HepG2 (cell line): ENCODE measurements at regions not wholly inside any gene's neighbourhood (a gene's known extent, or its start where the extent isn't known, plus 50 kb on each side); places are given as distances from the start of the nearest gene placed in this dataset.

Experiments
- ATAC-seq: fragments of 200-7000 bp; cut with Tn5 transposase; 3 replicates; pipeline ENCODE4 v1.9.1; 2020; ENCODE audit warnings: mild to moderate bottlenecking, moderate library complexity
- BruUV-seq: library from RNA; stranded (reverse); fragments of 400-500 nt; replicated peaks from 2 replicates; lab custom pipeline; 2021; lab: Mats Ljungman, UMichigan
- CTCF ChIA-PET: fragments of 300-600 bp; formaldehyde crosslinking; extraction: SDS; loops from one replicate; lab custom pipeline; 2021; ENCODE audit warnings: low total read pairs, inconsistent platforms, low intra/inter-chr PET ratio; lab: Yijun Ruan, JAX
- POLR2A ChIA-PET: fragments of 350-600 bp; sonication (Branson Sonifier 250); formaldehyde crosslinking; loops from one replicate; lab custom pipeline; 2020; ENCODE audit warnings: antibody characterized with exemption, inconsistent platforms; lab: Yijun Ruan, JAX
- DNase-seq: peaks from one replicate; pipeline ENCODE4 v3.0.0-alpha.2; 2015; ENCODE audit warnings: low spot score
- FAIRE-seq: peaks from 3 replicates; lab custom pipeline; 2011; peaks lifted over from hg19 to GRCh38; lab: Jason Lieb, UNC
- H2AFZ ChIP-seq: one replicate; pipeline ENCODE4 v1.6.1; 2011; ENCODE audit warnings: low read length, inconsistent platforms
- H3K27ac ChIP-seq: fragments of 300-600 bp; 3 replicates; pipeline ENCODE4 v1.8.0; 2011; ENCODE audit warnings: mixed run types, mild to moderate bottlenecking, mixed read lengths, low read length, inconsistent platforms; ENCODE audit not compliant: insufficient read depth; ENCODE audit errors: extremely low read length
- H3K27me3 ChIP-seq, 2 experiments: fragments of 200-600 bp in 1 of 2; 2 replicates in 1 of 2; 3 replicates in 1 of 2; pipeline versions ENCODE4 v1.6.0 to v1.8.0; 2011; ENCODE audit warnings: low read length in 2 of 2, mild to moderate bottlenecking in 2 of 2, moderate library complexity in 2 of 2, inconsistent platforms in 1 of 2; ENCODE audit not compliant: insufficient read depth in 2 of 2, control insufficient read depth in 1 of 2
- H3K36me3 ChIP-seq, 2 experiments: fragments of 200-600 bp in 1 of 2; replicated peaks in 1 of 2; 2 replicates in 1 of 2; 3 replicates in 1 of 2; pipeline versions ENCODE4 v1.5.1 to v1.8.0; 2011; ENCODE audit warnings: low read length in 2 of 2, inconsistent platforms in 1 of 2; ENCODE audit not compliant: insufficient read depth in 2 of 2, control insufficient read depth in 1 of 2
- H3K4me1 ChIP-seq: 2 replicates; pipeline ENCODE4 v1.5.1; 2012; ENCODE audit warnings: low read length, inconsistent platforms; ENCODE audit not compliant: insufficient read depth
- H3K4me2 ChIP-seq: 2 replicates; pipeline ENCODE4 v1.6.0; 2011; ENCODE audit warnings: low read depth, low read length, inconsistent platforms
- H3K4me3 ChIP-seq, 3 experiments: fragments of 200-600 bp in 1 of 3; sonication (generic), shearing (Covaris generic) in 1 of 3; replicated peaks in 1 of 3; 2 replicates each; pipeline ENCODE4 v1.5.1; 2011 to 2016; ENCODE audit warnings: low read length in 3 of 3, inconsistent platforms in 2 of 3, low read depth in 2 of 3, mild to moderate bottlenecking in 2 of 3, control low read depth in 1 of 3, mixed read lengths in 1 of 3; ENCODE audit not compliant: insufficient read depth in 1 of 3
- H3K79me2 ChIP-seq: one replicate; pipeline ENCODE4 v1.6.1; 2011; ENCODE audit warnings: low read length, inconsistent platforms; ENCODE audit not compliant: insufficient read depth
- H3K9ac ChIP-seq: 2 replicates; pipeline ENCODE4 v1.6.0; 2011; ENCODE audit warnings: mild to moderate bottlenecking, low read depth, low read length, inconsistent platforms; ENCODE audit not compliant: insufficient read depth
- H3K9me3 ChIP-seq: 2 replicates; pipeline ENCODE4 v1.5.1; 2012; ENCODE audit warnings: mild to moderate bottlenecking, low read length
- H4K20me1 ChIP-seq: 2 replicates; pipeline ENCODE4 v1.6.0; 2011; ENCODE audit warnings: inconsistent platforms, mild to moderate bottlenecking, low read length, moderate library complexity; ENCODE audit not compliant: insufficient read depth
- AHR ChIP-seq: IDR thresholded peaks from 2 replicates; pipeline ENCODE4 v1.6.1; 2018; ENCODE audit warnings: missing genetic modification reagents, missing compliant biosample characterization
- ARNT2 ChIP-seq: sonication (generic); formaldehyde crosslinking; IDR thresholded peaks from 2 replicates; pipeline ENCODE4 v1.8.0; 2022; ENCODE audit warnings: mild to moderate bottlenecking, low read depth, missing genetic modification reagents, moderate library complexity
- CC2D1A ChIP-seq: sonication (generic); formaldehyde crosslinking; IDR thresholded peaks from 2 replicates; pipeline ENCODE4 v1.8.1; 2023; ENCODE audit warnings: mild to moderate bottlenecking, missing genetic modification reagents
- CTCF ChIP-seq: sonication (generic); formaldehyde crosslinking; IDR thresholded peaks from 2 replicates; pipeline ENCODE4 v1.5.0; 2020; ENCODE audit warnings: mild to moderate bottlenecking, missing genetic modification reagents, moderate library complexity
- ESRRA ChIP-seq: sonication (generic); formaldehyde crosslinking; IDR thresholded peaks from 2 replicates; pipeline ENCODE4 v1.5.1; 2020; ENCODE audit warnings: mild to moderate bottlenecking, low read depth, missing genetic modification reagents
- FOXC1 ChIP-seq: sonication (generic); formaldehyde crosslinking; IDR thresholded peaks from 2 replicates; pipeline ENCODE4 v1.8.0; 2022; ENCODE audit warnings: mild to moderate bottlenecking, missing genetic modification reagents, borderline replicate concordance
- JUND ChIP-seq: sonication (generic); formaldehyde crosslinking; IDR thresholded peaks from 2 replicates; pipeline ENCODE4 v1.8.0; 2022; ENCODE audit warnings: mild to moderate bottlenecking, missing genetic modification reagents
- KDM1A ChIP-seq: IDR thresholded peaks from 2 replicates; pipeline ENCODE4 v1.6.1; 2016; ENCODE audit warnings: missing compliant biosample characterization
- KDM6A ChIP-seq: IDR thresholded peaks from 2 replicates; pipeline ENCODE4 v1.6.1; 2016; ENCODE audit warnings: low read depth
- NFKBIZ ChIP-seq: IDR thresholded peaks from 2 replicates; pipeline ENCODE4 v1.6.1; 2018; ENCODE audit warnings: missing genetic modification reagents, missing compliant biosample characterization
- NKX3-1 ChIP-seq: sonication (generic); formaldehyde crosslinking; IDR thresholded peaks from 2 replicates; pipeline ENCODE4 v1.5.0; 2020; ENCODE audit warnings: missing genetic modification reagents
- NR2F1 ChIP-seq, 2 experiments: fragments of 450-650 bp in 1 of 2; formaldehyde crosslinking in 1 of 2; IDR thresholded peaks; 2 replicates each; pipeline versions ENCODE4 v1.5.0 to v1.6.1; 2016 to 2020; ENCODE audit warnings: mild to moderate bottlenecking in 1 of 2, missing compliant biosample characterization in 1 of 2, missing genetic modification reagents in 1 of 2, moderate library complexity in 1 of 2
- RXRB ChIP-seq: IDR thresholded peaks from 2 replicates; pipeline ENCODE4 v1.6.1; 2016; ENCODE audit warnings: borderline replicate concordance, missing genetic modification reagents, missing compliant biosample characterization
- SALL1 ChIP-seq: sonication (generic); formaldehyde crosslinking; IDR thresholded peaks from 2 replicates; pipeline ENCODE4 v1.8.0; 2022; ENCODE audit warnings: mild to moderate bottlenecking, missing genetic modification reagents
- SMARCE1 ChIP-seq: fragments of 450-650 bp; IDR thresholded peaks from 2 replicates; pipeline ENCODE4 v1.6.1; 2017; ENCODE audit warnings: borderline replicate concordance
- SRF ChIP-seq: IDR thresholded peaks from 2 replicates; pipeline ENCODE4 v1.6.1; 2011; ENCODE audit warnings: mild to moderate bottlenecking, low read depth, low read length, moderate library complexity
- ZHX2 ChIP-seq, 2 experiments: sonication (generic) in 1 of 2; formaldehyde crosslinking in 1 of 2; IDR thresholded peaks; 2 replicates each; pipeline versions ENCODE4 v1.6.1 to v1.9.0; 2014 to 2022; ENCODE audit warnings: antibody characterized with exemption in 1 of 2, borderline replicate concordance in 1 of 2, inconsistent platforms in 1 of 2, low read depth in 1 of 2, missing genetic modification reagents in 1 of 2
- ZNF225 ChIP-seq: sonication (generic); formaldehyde crosslinking; IDR thresholded peaks from 2 replicates; pipeline ENCODE4 v1.4.0; 2020; ENCODE audit warnings: mild to moderate bottlenecking, missing genetic modification reagents
- ZNF331 ChIP-seq: sonication (generic); formaldehyde crosslinking; IDR thresholded peaks from 2 replicates; pipeline ENCODE4 v1.4.0; 2020; ENCODE audit warnings: missing genetic modification reagents
- WGBS: methylation state at CpG from one replicate; pipeline ENCODE4 v1.1.6; 2017; ENCODE audit warnings: low lambda C conversion rate; 5-methylcytosine and 5-hydroxymethylcytosine counted together
- in situ Hi-C: cut with HindIII; loops from 2 replicates; pipeline ENCODE4 v1.10.0; 2017; ENCODE audit warnings: low pct_unique_long_range_greater_than_20kb; ENCODE audit not compliant: extremely low pct_ligation_motif_present
- intact Hi-C: fragments of 100-400 bp; cut with micrococcal nuclease; formaldehyde crosslinking; loops from one replicate; pipeline ENCODE4 v1.10.0; 2022; ENCODE audit not compliant: unreplicated experiment

- no peaks in the 10 kb centered on the region for H3K4me1 ChIP-seq
- 20% methylated on average over 2 of the region's 2 CpGs for WGBS
- H2AFZ ChIP-seq, result no peak overlapping the region
- no peak for DNase-seq
- ChIA-PET CTCF (no interaction called here), POLR2A (no interaction called here)
- FAIRE-seq, result no peak
- no peak overlapping the region for H3K4me3 ChIP-seq
- no peaks in the 10 kb centered on the region for H3K79me2 ChIP-seq
- H3K9ac ChIP-seq, result no peak overlapping the region
- H3K36me3 ChIP-seq, result no peaks in the 10 kb centered on the region
- ATAC-seq, result no peak
- H3K27me3 ChIP-seq, result no peaks in the 10 kb centered on the region
- in situ Hi-C loops (no loop called here), intact Hi-C loops (no loop called here)
- no peak for TF ChIP-seq ZNF331
- no peak for TF ChIP-seq ARNT2
- TF ChIP-seq FOXC1 (CRISPR knock-in tag), result no peak
- no peak for TF ChIP-seq KDM1A (CRISPR knock-in tag)
- no peak for TF ChIP-seq CC2D1A (CRISPR knock-in tag)
- no peak for TF ChIP-seq SALL1 (CRISPR knock-in tag)
- no peak for TF ChIP-seq ZHX2 (IDR thresholded peaks at IDR 0.05; ENCODE audit: low read depth)
- TF ChIP-seq ZHX2 (CRISPR knock-in tag; IDR thresholded peaks at IDR 0.05; ENCODE audit: borderline replicate concordance), result no peak
- TF ChIP-seq NKX3-1 (CRISPR knock-in tag), result no peak
- no peak for TF ChIP-seq NFKBIZ (CRISPR knock-in tag)
- TF ChIP-seq JUND (CRISPR knock-in tag), result no peak
- TF ChIP-seq CTCF (CRISPR knock-in tag), result no peak
- TF ChIP-seq NR2F1 (CRISPR knock-in tag; IDR thresholded peaks at IDR 0.05), result no peak
- no peak for TF ChIP-seq KDM6A (CRISPR knock-in tag)
- no peak for TF ChIP-seq AHR (CRISPR knock-in tag)
- TF ChIP-seq SRF, result no peak
- TF ChIP-seq ZNF225, result no peak
- TF ChIP-seq RXRB, result no peak
- TF ChIP-seq SMARCE1, result no peak
- TF ChIP-seq ESRRA (CRISPR knock-in tag), result no peak
- H3K4me2 ChIP-seq, result no peak overlapping the region
- BruUV-seq, result no TSS peak
- no peak overlapping the region for H3K27ac ChIP-seq
- H4K20me1 ChIP-seq, result no peaks in the 10 kb centered on the region
- no peaks in the 10 kb centered on the region for H3K9me3 ChIP-seq
Measured at GRCh38 chr2:184314829-184315228, 283.5 kb upstream of the ZNF804A start.
